HG02970 (cell line): ENCODE measurements at regions not wholly inside any gene's neighbourhood (a gene's known extent, or its start where the extent isn't known, plus 50 kb on each side); places are given as distances from the start of the nearest gene placed in this dataset.
"Not testable (repeated sequence)": the region's sequence is repeated elsewhere in the genome, so short reads cannot be mapped to it uniquely, and the experiment has no call there.

Experiments
- ATAC-seq: cut with Tn5 transposase; IDR thresholded peaks from one replicate; pipeline ENCODE4 v1.9.1; 2021; ENCODE audit warnings: mild to moderate bottlenecking, moderate library complexity, moderate number of reproducible peaks; ENCODE audit not compliant: unreplicated experiment, low FRiP score

DNA sequence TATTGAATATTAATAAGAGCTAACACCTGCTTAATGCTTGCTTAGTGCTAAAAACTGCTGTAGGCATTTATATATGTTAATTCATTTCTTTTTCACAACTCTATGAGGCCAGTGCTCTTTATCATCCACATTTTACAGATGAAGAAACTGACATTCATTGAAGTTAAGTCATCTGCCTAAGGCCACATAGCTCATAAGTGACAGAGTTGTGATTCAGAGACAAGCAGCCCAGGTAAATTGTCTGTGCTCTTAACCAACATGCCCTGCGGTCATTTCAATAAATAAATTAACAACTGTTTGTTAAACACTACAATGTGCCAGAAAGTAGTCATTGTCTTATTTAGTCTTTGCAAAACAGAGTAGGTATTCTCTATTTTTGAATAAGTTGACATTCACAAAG lies 1354.4 kb upstream of the C9orf72 start:
- no peak for ATAC-seq

DNA sequence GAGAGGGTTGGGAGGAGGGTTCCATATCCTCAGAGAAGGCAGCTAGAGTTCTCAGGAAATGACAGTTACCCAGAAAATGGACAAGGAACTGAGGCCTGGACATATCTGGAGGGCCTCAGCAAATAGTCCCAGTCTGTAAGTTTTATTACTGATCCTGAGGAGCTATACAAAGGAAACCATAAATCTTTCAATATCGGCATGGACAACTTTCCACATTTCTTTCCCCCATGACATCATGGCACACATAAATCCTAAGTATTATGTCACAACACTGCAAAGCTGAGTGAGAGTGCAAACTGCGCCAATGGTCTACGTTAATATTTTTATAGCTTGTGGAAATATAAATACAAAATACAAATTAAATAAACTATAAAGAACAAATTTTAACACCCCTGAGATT lies 1356.2 kb upstream of the C9orf72 start:
- ATAC-seq, result no peak

DNA sequence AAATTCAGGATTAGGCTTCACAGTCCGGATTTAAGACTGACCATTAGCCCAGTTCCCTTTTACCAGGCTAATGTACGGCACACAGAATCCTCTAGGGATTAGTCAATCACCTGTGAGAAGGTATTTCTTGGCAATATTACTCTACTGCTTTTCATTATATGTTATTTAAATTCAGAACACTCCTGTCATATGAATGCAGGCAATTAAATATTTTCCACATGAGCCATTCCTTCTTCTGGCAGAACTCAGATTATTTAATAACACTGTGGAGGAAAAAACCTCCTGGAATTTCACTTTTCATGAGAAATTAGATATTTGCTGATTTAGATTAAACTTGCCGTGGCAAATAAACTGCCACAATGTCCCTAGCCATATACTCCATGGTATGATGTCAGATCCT lies 1357.5 kb upstream of the C9orf72 start:
- ATAC-seq, result no peak

DNA sequence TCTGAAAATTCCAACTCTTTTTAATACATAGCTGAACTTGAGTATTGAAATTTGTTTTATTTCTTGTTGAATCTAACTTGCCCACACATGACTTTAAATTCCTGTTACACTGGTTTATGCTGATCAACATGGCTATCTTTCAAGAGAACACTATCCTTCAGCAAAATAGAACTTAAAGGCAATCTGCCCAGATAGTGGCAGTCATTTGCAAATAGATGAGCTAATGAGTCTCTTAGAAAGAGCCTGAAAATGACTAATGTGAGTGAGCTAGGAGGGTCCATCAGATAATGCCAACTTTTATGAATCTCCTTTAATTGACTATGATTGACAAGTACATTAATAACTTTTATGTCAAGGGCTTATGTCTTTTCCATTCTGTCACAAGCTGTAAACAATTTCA lies 1360.8 kb upstream of the C9orf72 start:
- ATAC-seq, result no peak

DNA sequence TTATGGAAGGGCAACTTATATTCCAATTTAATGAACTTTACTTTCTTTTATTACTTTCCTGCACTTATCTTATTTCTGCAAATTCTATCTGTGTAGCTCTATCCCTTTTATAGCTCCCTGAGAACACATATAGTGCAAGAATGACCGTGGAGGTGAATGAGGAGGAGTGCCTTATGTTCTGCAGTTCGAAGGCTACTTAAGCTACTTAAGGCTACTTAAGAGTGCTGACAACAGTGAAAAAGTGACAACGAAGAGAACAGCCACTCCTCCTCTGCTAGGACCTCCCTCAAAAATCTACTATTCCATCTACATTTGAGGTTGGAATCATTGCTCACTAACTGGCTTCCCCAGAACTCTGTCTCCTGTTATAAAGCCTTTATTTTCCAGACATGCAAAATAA lies 1365.7 kb upstream of the C9orf72 start:
- no peak for ATAC-seq

DNA sequence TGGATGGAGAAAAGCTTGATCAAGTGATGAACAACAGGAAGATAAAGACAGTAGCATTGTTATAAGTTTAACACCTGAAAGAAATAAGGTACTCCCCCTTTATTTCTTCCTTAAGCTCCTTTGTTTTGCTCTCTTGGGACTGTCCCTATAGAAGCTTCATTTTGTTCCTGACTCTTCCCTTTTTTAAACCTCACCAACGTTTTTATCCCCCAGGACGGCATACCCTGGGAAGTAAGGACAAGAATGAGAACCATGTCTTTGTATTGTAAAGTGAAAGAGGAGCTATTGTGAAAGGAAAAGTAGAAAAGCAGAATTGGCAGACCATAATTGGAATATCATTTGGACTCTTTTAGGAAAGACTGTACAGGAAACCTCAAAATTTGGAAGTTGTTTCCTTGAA lies 1368.6 kb upstream of the C9orf72 start:
- ATAC-seq, result no peak

DNA sequence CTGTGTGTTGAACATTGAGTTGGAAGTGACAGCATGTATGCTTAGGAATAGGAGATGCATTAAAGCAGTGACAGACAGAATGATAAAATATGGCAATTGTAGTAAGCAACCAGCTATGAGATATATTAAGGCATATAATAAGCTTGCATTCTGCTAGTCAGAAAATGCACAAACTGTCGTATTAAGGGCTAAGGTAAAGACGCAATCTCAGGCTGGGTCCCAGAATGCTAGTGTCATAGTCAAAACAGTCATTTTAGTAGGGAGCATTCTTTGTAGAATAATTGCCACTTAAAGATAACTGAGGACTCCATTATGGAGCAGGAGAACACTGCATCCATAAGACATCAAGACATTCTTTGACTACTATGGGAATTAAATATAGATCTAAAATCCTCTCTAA lies 1369.7 kb upstream of the C9orf72 start:
- ATAC-seq, result no peak

DNA sequence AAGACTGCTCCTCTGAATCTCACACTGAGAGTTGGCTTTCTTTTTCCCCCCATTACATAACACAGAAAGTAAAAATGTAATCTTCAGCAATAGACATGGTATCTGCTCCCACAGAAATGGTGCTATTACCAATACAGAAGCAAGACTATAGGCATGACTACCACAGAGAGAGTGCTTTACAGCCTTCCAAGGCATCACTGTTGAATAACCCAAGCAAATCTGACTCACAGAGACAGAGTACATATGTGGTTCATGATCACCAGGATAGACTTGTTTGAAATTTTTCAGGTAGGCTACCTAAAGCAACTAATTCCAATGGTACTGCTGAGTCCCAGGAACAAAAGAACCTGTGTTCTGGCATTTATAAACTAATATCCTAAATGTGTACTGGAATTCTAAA lies 1373.4 kb upstream of the C9orf72 start:
- ATAC-seq, result no peak

DNA sequence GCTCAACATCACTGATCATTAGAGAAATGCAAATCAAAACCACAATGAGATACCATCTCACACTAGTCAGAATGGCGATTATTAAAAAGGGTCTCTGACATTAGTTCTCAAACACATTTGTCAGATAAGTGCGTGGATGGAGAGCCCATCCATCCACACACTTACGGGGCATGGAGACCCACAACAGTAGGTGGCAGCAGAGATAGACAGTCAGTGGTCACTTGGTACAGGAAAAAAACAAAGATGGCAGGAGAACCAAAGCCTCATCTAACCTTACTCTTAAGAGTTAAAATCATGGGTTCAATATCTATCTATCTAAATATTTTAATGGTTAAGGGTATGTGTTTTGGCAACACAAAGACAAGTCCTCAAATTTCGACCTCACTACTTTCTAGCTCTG lies 1378.7 kb upstream of the C9orf72 start:
- no peak for ATAC-seq

DNA sequence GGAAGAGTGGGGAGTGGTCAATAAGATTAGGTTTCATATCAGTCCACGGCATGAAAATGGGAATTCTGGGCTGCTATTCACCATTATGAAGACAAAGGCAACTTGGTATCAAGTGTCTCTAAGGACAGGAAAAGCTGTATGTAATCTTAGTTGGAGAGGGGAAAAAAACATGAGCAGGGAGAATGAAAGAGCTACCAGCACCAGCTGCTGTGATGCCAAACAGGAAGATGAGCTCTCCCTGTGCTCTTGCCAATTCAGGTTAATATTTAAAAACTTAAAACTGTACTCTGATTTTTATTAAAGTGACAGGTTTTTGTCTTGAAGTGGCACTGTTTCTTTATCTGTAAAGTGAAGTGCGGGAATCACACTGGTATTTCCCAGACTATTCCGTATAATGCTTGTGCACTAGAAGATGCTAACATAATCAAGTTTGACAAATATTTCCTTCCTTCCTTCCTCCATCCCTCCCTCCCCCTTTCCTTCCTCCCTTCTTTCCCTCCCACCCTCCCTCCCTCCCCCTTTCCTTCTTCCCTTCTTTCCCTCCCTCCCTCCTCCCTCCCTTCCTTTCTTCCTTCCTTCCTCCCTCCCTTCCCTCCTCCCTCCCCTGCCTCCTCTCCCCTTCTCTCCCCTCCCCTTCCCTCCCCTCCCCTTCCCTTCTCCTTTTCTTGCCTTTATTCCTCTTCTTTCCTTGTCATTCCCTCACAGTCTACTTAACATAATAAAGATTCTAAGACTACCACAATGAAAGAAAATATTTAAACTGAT lies 1383.0 kb upstream of the C9orf72 start:
- no peak for ATAC-seq

DNA sequence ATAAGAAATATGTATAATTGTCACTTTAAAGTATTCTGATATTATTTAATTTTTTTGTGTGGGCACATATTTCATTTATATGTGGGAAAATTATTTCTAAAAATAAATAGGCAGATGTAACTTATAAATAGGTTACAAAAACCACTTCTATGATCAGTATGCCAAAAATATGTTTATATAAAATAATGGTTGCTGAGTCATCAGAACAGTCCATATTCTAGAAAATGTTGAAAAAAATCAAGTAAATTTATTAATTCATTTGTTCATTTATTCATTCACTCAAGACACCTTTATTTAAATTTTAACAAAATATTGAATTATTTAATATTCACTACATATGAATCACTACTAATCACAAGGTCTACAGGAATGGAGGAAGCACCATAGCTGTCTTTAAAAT lies 1387.3 kb upstream of the C9orf72 start:
- ATAC-seq, result no peak

DNA sequence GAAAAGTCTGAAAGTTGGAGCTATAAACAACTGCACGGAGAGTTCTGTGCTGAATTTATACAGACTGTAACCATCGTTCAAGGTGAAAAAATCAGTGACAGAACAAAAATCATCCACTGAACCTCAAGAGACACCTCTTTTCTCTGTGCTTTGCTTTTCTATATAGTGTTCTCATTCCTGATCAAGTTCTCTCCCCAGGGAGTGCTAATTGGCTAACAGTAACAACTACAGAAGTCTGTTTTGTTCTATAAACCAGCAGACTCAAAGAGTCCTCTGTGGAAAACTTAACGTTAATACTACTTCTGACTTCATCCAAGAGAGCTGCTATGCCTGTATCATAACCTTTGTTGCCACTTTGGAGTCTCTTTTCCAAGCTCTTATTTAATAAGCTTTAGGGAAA lies 1388.3 kb upstream of the C9orf72 start:
- ATAC-seq, result no peak

DNA sequence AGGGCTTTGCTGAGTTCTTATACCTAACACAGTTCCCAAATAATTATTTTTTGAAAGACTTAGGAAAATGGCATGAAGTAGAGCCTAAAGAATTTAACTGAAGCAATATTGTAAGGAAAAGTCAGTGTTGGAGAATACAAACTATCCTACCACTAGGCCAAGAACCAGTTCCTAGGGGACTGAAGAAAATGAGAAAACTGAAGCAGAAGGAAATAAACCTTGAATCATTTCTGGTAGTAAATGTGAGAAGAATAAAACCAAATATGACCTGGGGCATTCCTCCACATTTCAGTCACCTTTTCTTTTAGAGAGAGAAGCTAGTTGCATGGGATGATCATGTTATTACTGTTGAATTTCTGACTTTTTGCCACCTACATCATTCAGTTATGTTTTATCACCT lies 1393.9 kb upstream of the C9orf72 start:
- no peak for ATAC-seq

DNA sequence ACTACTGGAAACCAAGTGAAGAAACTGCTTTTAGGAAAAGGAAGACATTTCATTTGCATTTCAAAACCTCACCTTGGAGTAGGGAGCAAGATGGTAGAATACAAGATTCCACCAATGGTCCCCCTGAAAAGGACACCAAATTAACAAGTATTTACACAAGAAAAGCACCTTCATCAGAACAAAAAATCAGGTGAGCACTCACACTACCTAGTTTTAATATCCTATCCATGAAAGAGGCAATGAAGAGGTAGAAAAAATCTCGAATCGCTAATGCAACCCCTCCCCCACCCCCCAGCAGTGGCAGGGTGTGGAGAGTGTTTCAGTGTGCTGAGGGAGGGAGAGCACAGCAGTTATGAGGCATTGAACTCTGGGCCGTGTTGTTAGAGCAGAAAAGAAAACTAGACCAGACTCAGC lies 1397.0 kb upstream of the C9orf72 start:
- no peak for ATAC-seq

DNA sequence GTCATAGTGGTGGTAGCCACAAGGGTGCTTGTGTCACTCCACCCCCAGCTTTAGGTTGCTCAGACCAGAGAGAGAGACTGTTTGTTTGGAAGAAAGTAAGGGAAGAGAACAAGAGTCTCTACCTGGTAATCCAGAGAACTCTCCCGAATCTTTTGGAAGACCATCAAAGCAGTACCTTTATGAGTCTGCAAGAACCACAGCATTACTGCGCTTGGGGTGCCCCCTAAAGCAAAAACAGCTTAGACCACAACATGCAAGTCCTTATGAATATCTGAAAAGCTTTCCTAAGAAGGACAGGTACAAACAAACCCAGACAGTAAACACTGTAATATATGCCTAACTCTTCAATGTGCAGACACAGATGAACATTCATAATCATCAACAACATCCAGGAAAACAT lies 1398.6 kb upstream of the C9orf72 start:
- ATAC-seq, result no peak

DNA sequence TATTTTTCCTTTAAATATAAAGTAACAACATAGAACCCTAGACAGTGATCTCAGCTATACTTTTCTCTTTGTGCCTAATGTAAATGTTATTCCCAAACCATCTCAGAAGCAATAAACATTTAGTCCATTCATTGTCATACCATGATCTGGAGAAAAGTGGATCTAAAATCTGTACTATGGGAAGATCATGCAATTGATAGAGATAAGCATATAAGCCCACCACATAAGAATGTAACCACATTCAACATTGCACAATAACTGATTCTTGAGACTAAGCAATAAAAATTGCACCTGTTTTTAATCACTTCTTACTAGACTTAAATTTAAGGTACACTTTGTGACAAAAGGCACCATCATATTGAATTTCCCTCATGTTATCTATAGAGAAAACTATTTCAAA lies 1403.0 kb upstream of the C9orf72 start:
- no peak for ATAC-seq

DNA sequence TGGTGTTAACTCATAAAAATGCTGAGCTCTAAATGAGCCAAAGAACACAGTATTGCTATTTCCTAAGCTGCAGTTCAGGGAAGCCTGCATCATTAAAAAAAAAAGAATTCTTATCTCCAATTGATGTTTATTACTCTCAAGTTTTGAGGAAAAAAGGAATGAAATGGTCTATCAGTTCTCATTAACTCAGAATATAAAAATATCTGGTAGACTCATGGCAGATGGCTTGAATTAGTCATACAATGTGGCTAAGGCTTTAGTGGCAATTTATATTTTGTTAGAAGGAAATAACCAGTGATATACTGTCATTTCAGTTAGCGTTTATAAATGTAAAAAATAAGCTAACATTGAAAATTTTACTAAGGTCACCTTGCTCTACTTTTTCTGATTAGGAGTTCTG lies 1403.4 kb upstream of the C9orf72 start:
- no peak for ATAC-seq

DNA sequence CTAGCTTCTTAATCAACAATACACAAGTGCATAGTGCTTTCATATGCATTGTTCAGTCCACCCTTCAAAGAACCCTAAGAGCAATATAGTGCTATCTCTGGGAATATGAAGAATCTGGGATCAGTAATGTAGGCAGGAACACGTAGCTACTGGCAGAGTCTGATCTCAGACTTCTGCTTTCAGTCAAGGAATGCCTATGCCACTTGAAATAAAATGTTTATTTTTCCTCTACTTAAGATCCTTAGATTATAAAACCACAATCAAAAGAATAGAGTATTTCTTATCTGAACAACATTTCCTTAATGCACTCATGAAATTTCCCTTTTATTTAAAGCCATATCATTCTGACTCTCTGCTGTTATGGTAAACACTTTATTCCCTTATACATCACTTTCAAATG lies 1407.8 kb upstream of the C9orf72 start:
- ATAC-seq, result no peak

DNA sequence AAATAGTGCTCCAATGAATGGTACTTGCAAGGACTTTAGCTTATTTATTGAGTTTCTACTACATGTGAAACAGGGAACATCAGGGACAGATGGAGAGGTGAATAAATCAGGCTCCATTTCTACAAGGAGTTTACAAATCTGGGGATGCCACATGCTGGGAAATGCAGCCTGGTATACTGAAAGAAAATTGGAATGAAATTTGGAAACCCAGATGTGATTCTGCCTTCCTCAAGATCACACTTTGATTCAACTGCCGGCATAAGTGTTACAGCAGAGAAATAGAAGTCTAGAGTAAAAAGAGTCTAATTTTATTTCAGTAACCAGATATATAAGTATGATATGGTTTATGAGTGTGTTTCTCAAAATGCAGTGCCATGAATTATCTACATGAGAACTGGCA lies 1408.4 kb upstream of the C9orf72 start:
- ATAC-seq, result no peak

DNA sequence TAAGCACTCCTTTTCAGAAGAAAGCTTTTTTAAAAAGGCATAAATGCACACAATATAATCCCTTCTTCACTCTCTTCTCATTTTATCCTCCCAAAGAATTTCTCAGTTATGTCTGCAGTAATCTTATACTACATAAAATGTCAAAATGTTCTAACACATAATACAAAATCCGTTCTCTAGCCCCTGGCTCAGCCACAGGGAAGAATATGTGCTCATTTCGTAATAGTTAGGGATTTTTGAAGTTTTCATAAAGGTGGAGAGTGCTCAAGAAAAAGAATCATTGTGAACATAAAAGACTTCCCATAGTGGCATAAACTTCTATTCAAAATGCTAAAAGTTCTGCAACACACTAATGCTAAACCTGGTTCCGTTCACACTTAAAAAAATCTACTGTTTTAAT lies 1410.7 kb upstream of the C9orf72 start:
- no peak for ATAC-seq

DNA sequence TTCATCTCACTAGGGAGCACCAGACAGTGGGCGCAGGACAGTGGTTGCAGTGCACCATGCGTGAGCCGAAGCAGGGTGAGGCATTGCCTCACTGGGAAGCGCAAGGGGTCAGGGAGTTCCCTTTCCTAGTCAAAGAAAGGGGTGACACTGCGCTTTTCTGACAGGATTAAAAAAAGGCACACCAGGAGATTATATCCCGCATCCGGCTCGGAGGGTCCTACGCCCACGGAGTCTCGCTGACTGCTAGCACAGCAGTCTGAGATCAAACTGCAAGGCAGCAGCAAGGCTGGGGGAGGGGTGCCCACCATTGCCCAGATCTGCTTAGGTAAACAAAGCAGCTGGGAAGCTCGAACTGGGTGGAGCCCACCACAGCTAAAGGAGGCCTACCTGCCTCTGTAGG lies 1416.7 kb upstream of the C9orf72 start:
- ATAC-seq, result not testable (repeated sequence)

DNA sequence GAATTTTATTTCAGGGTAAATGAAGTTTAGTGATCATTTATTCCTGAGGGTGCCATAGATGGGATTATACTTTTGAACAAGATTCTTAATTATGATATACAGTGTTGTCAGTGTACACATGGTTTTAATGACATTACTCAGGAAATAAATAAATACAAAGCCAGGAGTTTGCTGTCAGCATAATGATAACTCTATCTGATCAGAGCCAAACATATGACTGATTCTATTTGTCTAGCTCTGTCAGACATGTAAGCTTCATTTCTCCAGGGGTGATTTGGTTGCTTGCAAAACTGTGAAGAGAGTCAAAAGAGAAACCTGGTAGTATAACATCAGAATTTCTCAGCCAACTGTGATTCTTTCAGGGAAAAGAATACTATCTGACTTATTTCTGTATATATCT lies 1425.8 kb upstream of the C9orf72 start:
- no peak for ATAC-seq

DNA sequence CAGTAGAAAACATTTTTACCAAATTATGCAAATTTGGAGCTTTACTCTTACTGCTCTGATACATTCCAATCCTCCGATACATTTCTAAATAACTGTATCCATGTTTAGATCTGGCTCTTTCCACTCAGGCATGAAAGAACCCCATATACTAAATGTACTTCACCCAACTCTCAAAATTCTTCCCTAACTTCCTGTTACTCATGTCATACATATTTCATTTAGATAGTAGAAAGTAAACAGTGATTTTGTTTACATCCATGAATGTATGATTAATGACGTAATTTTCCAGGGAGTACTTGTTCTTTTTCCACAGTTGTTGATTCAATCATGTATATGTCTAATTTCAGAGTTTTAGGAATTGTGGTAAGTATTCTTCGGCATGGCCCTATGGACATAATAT lies 1426.5 kb upstream of the C9orf72 start:
- no peak for ATAC-seq
